ENCODE measurements at regions not wholly inside any gene's neighbourhood (a gene's known extent, or its start where the extent isn't known, plus 50 kb on each side); places are given as distances from the start of the nearest gene placed in this dataset.

- DNase-seq (ENCODE audit: low spot score) (no peak), ATAC-seq (ENCODE audit: low FRiP score) (no peak)
- TF ChIP-seq CTCF (IDR thresholded peaks at IDR 0.05) = no peak
Observed at GRCh38 chr5:124839371-124839998, 93.0 kb upstream of the ZNF608 start.

- TF ChIP-seq CTCF (IDR thresholded peaks at IDR 0.05) = no peak
- DNase-seq (ENCODE audit: low spot score) (no peak), ATAC-seq (ENCODE audit: low FRiP score) (no peak)
Observed at GRCh38 chr5:124841829-124842712, 95.6 kb upstream of the ZNF608 start.

GRCh38 chr5:124842725-124843595 is 96.5 kb upstream of the ZNF608 start:
- ATAC-seq (ENCODE audit: low FRiP score) (no peak), DNase-seq (ENCODE audit: low spot score) (no peak)
- TF ChIP-seq CTCF (IDR thresholded peaks at IDR 0.05) = no peak

GRCh38 chr5:124843596-124843899 is 97.1 kb upstream of the ZNF608 start:
- no peak for DNase-seq (ENCODE audit: low spot score)
- ATAC-seq (ENCODE audit: low FRiP score) = no peak
- TF ChIP-seq CTCF (IDR thresholded peaks at IDR 0.05) = no peak

GRCh38 chr5:124844371-124844920 is 98.0 kb upstream of the ZNF608 start:
- ATAC-seq (ENCODE audit: low FRiP score) (no peak), DNase-seq (ENCODE audit: low spot score) (no peak)
- TF ChIP-seq CTCF (IDR thresholded peaks at IDR 0.05) = no peak

GRCh38 chr5:124847907-124848306 is 101.5 kb upstream of the ZNF608 start:
- TF ChIP-seq CTCF (IDR thresholded peaks at IDR 0.05) = no peak
- DNase-seq (ENCODE audit: low spot score) (no peak), ATAC-seq (ENCODE audit: low FRiP score) (no peak)

Data from omental fat pad (tissue), 3 donors.